H1 (cell line): ENCODE measurements at regions not wholly inside any gene's neighbourhood (a gene's known extent, or its start where the extent isn't known, plus 50 kb on each side); places are given as distances from the start of the nearest gene placed in this dataset.

Experiments
- CREB1 ChIP-seq: IDR thresholded peaks from 2 replicates; pipeline ENCODE4 v1.6.1; 2012; ENCODE audit warnings: inconsistent platforms
- CTCF ChIP-seq, 3 experiments: IDR thresholded peaks; 1 replicate in 2 of 3; 2 replicates in 1 of 3; pipeline versions ENCODE4 v1.5.1 to v1.6.1; 2011; ENCODE audit warnings: low read length in 3 of 3, mild to moderate bottlenecking in 3 of 3, inconsistent platforms in 2 of 3, low read depth in 1 of 3, moderate library complexity in 1 of 3; ENCODE audit not compliant: insufficient read depth in 1 of 3; ENCODE audit errors: control extremely low read depth in 1 of 3
- EZH2 ChIP-seq: fragments of 200-600 bp; sonication (generic); IDR thresholded peaks from 2 replicates; pipeline ENCODE4 v1.7.1; 2012; ENCODE audit warnings: low read depth, mild to moderate bottlenecking, moderate library complexity, low read length, inconsistent platforms; ENCODE audit not compliant: severe bottlenecking
- FOSL1 ChIP-seq: IDR thresholded peaks from 2 replicates; pipeline ENCODE4 v1.6.1; 2011; ENCODE audit warnings: mild to moderate bottlenecking, low read depth, low read length, moderate library complexity; ENCODE audit not compliant: insufficient read depth
- GTF2F1 ChIP-seq: IDR thresholded peaks from 2 replicates; pipeline ENCODE4 v1.6.1; 2012; ENCODE audit warnings: low read depth, low read length, improper control_type of control experiment, borderline replicate concordance
- HDAC2 ChIP-seq, 2 experiments: fragments of 300-600 bp in 1 of 2; sonication (generic) in 1 of 2; IDR thresholded peaks; 2 replicates each; pipeline ENCODE4 v1.6.1; 2011 to 2012; ENCODE audit warnings: low read depth in 2 of 2, low read length in 2 of 2, mild to moderate bottlenecking in 2 of 2, moderate library complexity in 2 of 2, borderline replicate concordance in 1 of 2, inconsistent platforms in 1 of 2
- JUND ChIP-seq: IDR thresholded peaks from 2 replicates; pipeline ENCODE4 v1.6.1; 2011; ENCODE audit warnings: mild to moderate bottlenecking, improper control_type of control experiment, low read length
- POLR2A ChIP-seq, 2 experiments: IDR thresholded peaks; 1 replicate in 1 of 2; 2 replicates in 1 of 2; pipeline ENCODE4 v1.6.1; 2011; ENCODE audit warnings: low read depth in 2 of 2, low read length in 2 of 2, mild to moderate bottlenecking in 2 of 2; ENCODE audit errors: control extremely low read depth in 1 of 2
- RBBP5 ChIP-seq: IDR thresholded peaks from 2 replicates; pipeline ENCODE4 v1.7.1; 2012; ENCODE audit warnings: low read depth, mild to moderate bottlenecking, inconsistent platforms, low read length, moderate library complexity, borderline replicate concordance
- RNF2 ChIP-seq: fragments of 200-900, 300-1000 bp; sonication (generic); IDR thresholded peaks from 2 replicates; pipeline ENCODE4 v1.7.1; 2016; ENCODE audit warnings: borderline replicate concordance, low read depth, mild to moderate bottlenecking, antibody characterized with exemption, low read length; ENCODE audit not compliant: poor library complexity, severe bottlenecking; ENCODE audit errors: missing control alignments
- SRF ChIP-seq: IDR thresholded peaks from 2 replicates; pipeline ENCODE4 v1.6.1; 2011; ENCODE audit warnings: mild to moderate bottlenecking, low read depth, low read length, moderate library complexity
- ZNF274 ChIP-seq: IDR thresholded peaks from 2 replicates; pipeline ENCODE4 v1.7.0; 2012; ENCODE audit warnings: low read length, borderline replicate concordance; ENCODE audit errors: extremely low read depth
- TF ChIP-seq, protein P1 (sequence below): IDR thresholded peaks from 2 replicates; pipeline ENCODE4 v1.6.1; 2011; ENCODE audit warnings: low read length, improper control_type of control experiment
- TF ChIP-seq, protein P2 (sequence below): IDR thresholded peaks from 2 replicates; pipeline ENCODE4 v1.6.1; 2012; ENCODE audit warnings: inconsistent platforms

GRCh38 chr2:8257502-8257901, 424.4 kb upstream of the ID2 start:
- TF ChIP-seq POLR2A (IDR thresholded peaks at IDR 0.05; ENCODE audit: control extremely low read depth in 1 of 2, low read depth in 2 of 2, low read length in 2 of 2) (no peak), FOSL1 (no peak), EZH2 (no peak), ZNF274 (no peak), SRF (no peak), CTCF (IDR thresholded peaks at IDR 0.05; ENCODE audit: control extremely low read depth in 1 of 3, insufficient read depth in 1 of 3, low read depth in 1 of 3, low read length in 3 of 3) (no peak), HDAC2 (IDR thresholded peaks at IDR 0.05; ENCODE audit: borderline replicate concordance in 1 of 2, low read depth in 2 of 2, low read length in 2 of 2) (no peak), RBBP5 (no peak), CREB1 (no peak), RNF2 (no peak), GTF2F1 (no peak), JUND (no peak)
- TF ChIP-seq, protein P1, sequence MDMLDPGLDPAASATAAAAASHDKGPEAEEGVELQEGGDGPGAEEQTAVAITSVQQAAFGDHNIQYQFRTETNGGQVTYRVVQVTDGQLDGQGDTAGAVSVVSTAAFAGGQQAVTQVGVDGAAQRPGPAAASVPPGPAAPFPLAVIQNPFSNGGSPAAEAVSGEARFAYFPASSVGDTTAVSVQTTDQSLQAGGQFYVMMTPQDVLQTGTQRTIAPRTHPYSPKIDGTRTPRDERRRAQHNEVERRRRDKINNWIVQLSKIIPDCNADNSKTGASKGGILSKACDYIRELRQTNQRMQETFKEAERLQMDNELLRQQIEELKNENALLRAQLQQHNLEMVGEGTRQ: no peak
- TF ChIP-seq, protein P2, sequence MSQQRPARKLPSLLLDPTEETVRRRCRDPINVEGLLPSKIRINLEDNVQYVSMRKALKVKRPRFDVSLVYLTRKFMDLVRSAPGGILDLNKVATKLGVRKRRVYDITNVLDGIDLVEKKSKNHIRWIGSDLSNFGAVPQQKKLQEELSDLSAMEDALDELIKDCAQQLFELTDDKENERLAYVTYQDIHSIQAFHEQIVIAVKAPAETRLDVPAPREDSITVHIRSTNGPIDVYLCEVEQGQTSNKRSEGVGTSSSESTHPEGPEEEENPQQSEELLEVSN: no peak
